Epidermal melanocyte (primary cell): ENCODE measurements at regions not wholly inside any gene's neighbourhood (a gene's known extent, or its start where the extent isn't known, plus 50 kb on each side); places are given as distances from the start of the nearest gene placed in this dataset.

Source experiments
- DNase-seq: peaks from one replicate; pipeline ENCODE4 v3.0.0; 2011; ENCODE audit warnings: low spot score; ENCODE audit not compliant: insufficient read length

- no peak for DNase-seq
Observed at GRCh38 chr17:73783382-73783766, 139.1 kb upstream of the SDK2 start.

GRCh38 chr17:73783945-73784603 is 139.8 kb upstream of the SDK2 start:
- DNase-seq: no peak

- DNase-seq: no peak
Observed at GRCh38 chr17:73785496-73785895, 141.3 kb upstream of the SDK2 start.

- DNase-seq: no peak
Observed at GRCh38 chr17:73785958-73786743, 141.9 kb upstream of the SDK2 start.

GRCh38 chr17:73787076-73788059 is 143.1 kb upstream of the SDK2 start:
- no peak for DNase-seq

- no peak for DNase-seq
Observed at GRCh38 chr17:73788111-73788510, 143.9 kb upstream of the SDK2 start.

GRCh38 chr17:73791121-73791520 is 146.9 kb upstream of the SDK2 start:
- DNase-seq: no peak

- DNase-seq: no peak
Observed at GRCh38 chr17:73791631-73792030, 147.4 kb upstream of the SDK2 start.

GRCh38 chr17:73792994-73793393 is 148.7 kb upstream of the SDK2 start:
- no peak for DNase-seq

- no peak for DNase-seq
Observed at GRCh38 chr17:73794336-73794735, 150.1 kb upstream of the SDK2 start.

- DNase-seq: no peak
Observed at GRCh38 chr17:73795730-73796129, 151.5 kb upstream of the SDK2 start.

- DNase-seq: no peak
Observed at GRCh38 chr17:73797594-73798110, 153.4 kb upstream of the SDK2 start.

- no peak for DNase-seq
Observed at GRCh38 chr17:73798111-73798748, 154.0 kb upstream of the SDK2 start.

GRCh38 chr17:73799096-73799495 is 154.9 kb upstream of the SDK2 start:
- DNase-seq: no peak

- no peak for DNase-seq
Observed at GRCh38 chr17:73799781-73800627, 155.8 kb upstream of the SDK2 start.

- DNase-seq: no peak
Observed at GRCh38 chr17:73800893-73801292, 156.6 kb upstream of the SDK2 start.

GRCh38 chr17:73801455-73802100 is 157.3 kb upstream of the SDK2 start:
- DNase-seq: no peak

GRCh38 chr17:73802314-73802713 is 158.1 kb upstream of the SDK2 start:
- DNase-seq: no peak

- no peak for DNase-seq
Observed at GRCh38 chr17:73802871-73803270, 158.6 kb upstream of the SDK2 start.

- DNase-seq: no peak
Observed at GRCh38 chr17:73803964-73804435, 159.8 kb upstream of the SDK2 start.
